OCI-LY7 (cell line): ENCODE measurements at regions not wholly inside any gene's neighbourhood (a gene's known extent, or its start where the extent isn't known, plus 50 kb on each side); places are given as distances from the start of the nearest gene placed in this dataset.

Experiments
- BruUV-seq: library from RNA; stranded (reverse); fragments of 400-500 nt; replicated peaks from 2 replicates; lab custom pipeline; 2021; lab: Mats Ljungman, UMichigan
- CTCF ChIA-PET: fragments of 300-600 bp; sonication (Branson Sonifier 250); formaldehyde crosslinking; loops from one replicate; lab custom pipeline; 2022; ENCODE audit warnings: antibody characterized with exemption; ENCODE audit not compliant: unreplicated experiment; lab: Charles Lee
- POLR2A ChIA-PET: fragments of 300-600 bp; sonication (Branson Sonifier 250); formaldehyde crosslinking; loops from one replicate; lab custom pipeline; 2022; ENCODE audit warnings: antibody characterized with exemption; lab: Charles Lee
- DNase-seq: peaks from one replicate; pipeline ENCODE4 v3.0.0-alpha.2; 2015; ENCODE audit warnings: low spot score
- H2AFZ ChIP-seq: fragments of 200-600 bp; sonication (generic), shearing (Covaris generic); 2 replicates; pipeline ENCODE4 v1.6.1; 2014; ENCODE audit warnings: mild to moderate bottlenecking, antibody characterized with exemption, low read length, moderate library complexity
- H3K27ac ChIP-seq: fragments of 200-600 bp; sonication (generic); 2 replicates; pipeline ENCODE4 v1.5.1; 2014; ENCODE audit warnings: mixed run types, low read depth, mild to moderate bottlenecking, moderate library complexity, low read length, inconsistent platforms; ENCODE audit not compliant: poor library complexity, severe bottlenecking
- H3K36me3 ChIP-seq: fragments of 200-600 bp; sonication (generic); 2 replicates; pipeline ENCODE4 v1.6.1; 2014; ENCODE audit warnings: mild to moderate bottlenecking, antibody characterized with exemption, low read length, moderate library complexity, mixed read lengths; ENCODE audit not compliant: insufficient read depth
- H3K4me1 ChIP-seq: fragments of 200-600 bp; sonication (generic); 2 replicates; pipeline ENCODE4 v1.5.1; 2014; ENCODE audit warnings: mild to moderate bottlenecking, low read length; ENCODE audit not compliant: insufficient read depth, poor library complexity, severe bottlenecking
- H3K4me2 ChIP-seq: fragments of 200-600 bp; sonication (generic); 2 replicates; pipeline ENCODE4 v1.6.1; 2014; ENCODE audit warnings: mild to moderate bottlenecking, low read length
- H3K4me3 ChIP-seq: fragments of 200-600 bp; sonication (generic); 2 replicates; pipeline ENCODE4 v1.5.1; 2014; ENCODE audit warnings: mild to moderate bottlenecking, low read depth, low read length; ENCODE audit not compliant: poor library complexity, severe bottlenecking
- H3K79me2 ChIP-seq: fragments of 200-600 bp; sonication (generic); 2 replicates; pipeline ENCODE4 v1.6.1; 2016; ENCODE audit warnings: low read depth, mild to moderate bottlenecking, low read length, moderate library complexity, mixed read lengths; ENCODE audit not compliant: insufficient read depth
- H3K9me2 ChIP-seq: fragments of 200-600 bp; sonication (generic); 2 replicates; pipeline ENCODE4 v1.6.1; 2016; ENCODE audit warnings: mild to moderate bottlenecking, low read length, mixed read lengths; ENCODE audit not compliant: insufficient read depth
- H3K9me3 ChIP-seq: fragments of 200-600 bp; sonication (generic); 2 replicates; pipeline ENCODE4 v1.6.1; 2014; ENCODE audit warnings: mild to moderate bottlenecking, mixed run types, low read length, mixed read lengths
- H4K20me1 ChIP-seq: fragments of 200-600 bp; sonication (generic); 2 replicates; pipeline ENCODE4 v1.6.1; 2014; ENCODE audit warnings: mild to moderate bottlenecking, antibody characterized with exemption, low read length, moderate library complexity, mixed read lengths; ENCODE audit not compliant: insufficient read depth
- CTCF ChIP-seq: fragments of 200-600 bp; sonication (generic); conservative IDR thresholded peaks from 2 replicates; pipeline ENCODE4 v1.5.1; 2014; ENCODE audit warnings: mild to moderate bottlenecking, antibody characterized with exemption, low read length, moderate library complexity, mixed read lengths
- EZH2phosphoT487 ChIP-seq: fragments of 200-600 bp; sonication (generic); IDR thresholded peaks from 2 replicates; pipeline ENCODE4 v1.6.1; 2018; ENCODE audit warnings: low read depth, borderline replicate concordance, mild to moderate bottlenecking, mixed run types, antibody characterized with exemption, low read length, moderate library complexity, mixed read lengths
- intact Hi-C: fragments of 100-400 bp; cut with micrococcal nuclease; formaldehyde crosslinking; loops from one replicate; pipeline ENCODE4 v1.10.0; 2022; ENCODE audit not compliant: unreplicated experiment

- POLR2A ChIA-PET: interaction anchor here (0.6 to 0.7 kb wide), 2 partner anchors 26 to 1024 kb away, joined by 4 read pairs; no protein-coding TSS in a partner anchor
- Histone ChIP-seq H3K9me3 (no peaks in the 10 kb centered on the region), H3K4me1 (no peaks in the 10 kb centered on the region), H2AFZ (no peak overlapping the region), H3K79me2 (no peaks in the 10 kb centered on the region), H3K4me3 (no peak overlapping the region), H3K4me2 (no peak overlapping the region), H3K36me3 (no peaks in the 10 kb centered on the region), H3K9me2 (no peaks in the 10 kb centered on the region), H3K27ac (no peak overlapping the region), H4K20me1 (no peaks in the 10 kb centered on the region)
- CTCF ChIA-PET: no interaction called here
- TF ChIP-seq EZH2phosphoT487 (no peak), CTCF (no peak)
- intact Hi-C loops: no loop called here
- no peak for DNase-seq
- no TSS peak for BruUV-seq
Observed at GRCh38 chr4:27506401-27506800, 645.8 kb downstream of the STIM2 start.

- TF ChIP-seq EZH2phosphoT487 (no peak), CTCF (no peak)
- no peaks in the 10 kb centered on the region for H3K79me2 ChIP-seq
- H3K4me2 ChIP-seq: no peak overlapping the region
- no peak overlapping the region for H2AFZ ChIP-seq
- H3K9me3 ChIP-seq: no peaks in the 10 kb centered on the region
- DNase-seq: no peak
- H3K27ac ChIP-seq: no peak overlapping the region
- ChIA-PET CTCF (no interaction called here), POLR2A (no interaction called here)
- H3K36me3 ChIP-seq: no peaks in the 10 kb centered on the region
- intact Hi-C loops: no loop called here
- H3K9me2 ChIP-seq: no peaks in the 10 kb centered on the region
- H4K20me1 ChIP-seq: no peaks in the 10 kb centered on the region
- H3K4me1 ChIP-seq: no peaks in the 10 kb centered on the region
- no TSS peak for BruUV-seq
- H3K4me3 ChIP-seq: no peak overlapping the region
Observed at GRCh38 chr4:27514711-27515110, 654.1 kb downstream of the STIM2 start.

GRCh38 chr4:27515140-27515539 lies 654.5 kb downstream of the STIM2 start:
- no peak for TF ChIP-seq EZH2phosphoT487
- TF ChIP-seq CTCF: no peak
- no peaks in the 10 kb centered on the region for H3K4me1 ChIP-seq
- CTCF ChIA-PET: no interaction called here
- H3K79me2 ChIP-seq: no peaks in the 10 kb centered on the region
- H3K9me2 ChIP-seq: no peaks in the 10 kb centered on the region
- POLR2A ChIA-PET: no interaction called here
- intact Hi-C loops: no loop called here
- H3K27ac ChIP-seq: no peak overlapping the region
- no peak overlapping the region for H3K4me2 ChIP-seq
- no peaks in the 10 kb centered on the region for H3K36me3 ChIP-seq
- H4K20me1 ChIP-seq: no peaks in the 10 kb centered on the region
- no peak overlapping the region for H2AFZ ChIP-seq
- no peak overlapping the region for H3K4me3 ChIP-seq
- DNase-seq: no peak
- no peaks in the 10 kb centered on the region for H3K9me3 ChIP-seq
- no TSS peak for BruUV-seq
